Lower leg skin (tissue), 3 donors: ENCODE measurements at regions not wholly inside any gene's neighbourhood (a gene's known extent, or its start where the extent isn't known, plus 50 kb on each side); places are given as distances from the start of the nearest gene placed in this dataset.

ENCODE experiments used
- CTCF ChIP-seq, 3 donors: fragments of 450-650 bp; IDR thresholded peaks; one replicate each; pipeline ENCODE4 v1.5.1; 2016; ENCODE audit warnings: antibody characterized with exemption in 3 of 3, mild to moderate bottlenecking in 3 of 3, moderate library complexity in 2 of 3
- POLR2A ChIP-seq, 2 donors: fragments of 450-650 bp; IDR thresholded peaks; one replicate each; pipeline ENCODE4 v1.6.1; 2016 to 2017; ENCODE audit warnings: antibody characterized with exemption in 2 of 2, mild to moderate bottlenecking in 1 of 2, moderate library complexity in 1 of 2

- TF ChIP-seq POLR2A (IDR thresholded peaks at IDR 0.05) (no peak), CTCF (IDR thresholded peaks at IDR 0.05) (no peak)
These were observed 993.5 kb upstream of the SEMA6A start for GRCh38 chr5:117568126-117568525.
